K562 (cell line): ENCODE measurements at regions not wholly inside any gene's neighbourhood (a gene's known extent, or its start where the extent isn't known, plus 50 kb on each side); places are given as distances from the start of the nearest gene placed in this dataset.

Source experiments
- CREB1 ChIP-seq, 2 experiments: sonication (generic) in 1 of 2; formaldehyde crosslinking in 1 of 2; IDR thresholded peaks; 2 replicates each; pipeline versions ENCODE4 v1.6.1 to v1.8.0; 2012 to 2022; ENCODE audit warnings: inconsistent platforms in 1 of 2, mild to moderate bottlenecking in 1 of 2, missing genetic modification reagents in 1 of 2, moderate library complexity in 1 of 2
- ELK1 ChIP-seq: sonication (generic); formaldehyde crosslinking; IDR thresholded peaks from 2 replicates; pipeline ENCODE4 v1.8.1; 2022; ENCODE audit warnings: missing genetic modification reagents
- HOMEZ ChIP-seq: fragments of 250-450 bp; sonication (Bioruptor Pico); IDR thresholded peaks from 2 replicates; pipeline ENCODE4 v1.4.0; 2020; ENCODE audit warnings: mild to moderate bottlenecking, moderate library complexity
- JUND ChIP-seq, 2 experiments: IDR thresholded peaks; 2 replicates in 1 of 2; 3 replicates in 1 of 2; pipeline ENCODE4 v1.6.1; 2011; ENCODE audit warnings: borderline replicate concordance in 2 of 2, low read depth in 2 of 2, low read length in 2 of 2, improper control_type of control experiment in 1 of 2, missing biosample characterization in 1 of 2, missing genetic modification characterization in 1 of 2, missing genetic modification reagents in 1 of 2
- MCM7 ChIP-seq, 2 experiments: fragments of 450-650 bp; IDR thresholded peaks; 2 replicates each; pipeline ENCODE4 v1.6.1; 2016 to 2018
- SP2 ChIP-seq: IDR thresholded peaks from 2 replicates; pipeline ENCODE4 v1.6.1; 2011; ENCODE audit warnings: mild to moderate bottlenecking, low read depth, low read length, moderate library complexity; ENCODE audit not compliant: poor library complexity, severe bottlenecking; ENCODE audit errors: extremely low read depth
- SPI1 ChIP-seq: IDR thresholded peaks from 2 replicates; pipeline ENCODE4 v1.6.1; 2011; ENCODE audit warnings: low read depth, low read length, control low read depth, borderline replicate concordance
- SREBF2 ChIP-seq: sonication (generic); formaldehyde crosslinking; IDR thresholded peaks from 2 replicates; pipeline ENCODE4 v1.4.0; 2020; ENCODE audit warnings: mild to moderate bottlenecking, missing genetic modification reagents
- SRSF1 ChIP-seq: fragments of 200-400 bp; formaldehyde crosslinking; IDR thresholded peaks from 2 replicates; pipeline ENCODE4 v1.6.1; 2017; ENCODE audit warnings: mild to moderate bottlenecking, low read depth, low read length, moderate library complexity
- SUPT5H ChIP-seq: fragments of 450-650 bp; IDR thresholded peaks from 2 replicates; pipeline ENCODE4 v1.6.1; 2016

- TF ChIP-seq HOMEZ (CRISPR knock-in tag) = no peak
- TF ChIP-seq SPI1 = no peak
- TF ChIP-seq SRSF1 = no peak
- TF ChIP-seq MCM7 (IDR thresholded peaks at IDR 0.05) = no peak
- TF ChIP-seq ELK1 = no peak
- no peak for TF ChIP-seq SP2
- TF ChIP-seq SREBF2 = no peak
- TF ChIP-seq CREB1 (IDR thresholded peaks at IDR 0.05) = no peak
- no peak for TF ChIP-seq CREB1 (CRISPR knock-in tag; IDR thresholded peaks at IDR 0.05)
- TF ChIP-seq SUPT5H = no peak
- no peak for TF ChIP-seq JUND (IDR thresholded peaks at IDR 0.05; ENCODE audit: borderline replicate concordance, low read depth, low read length)
- TF ChIP-seq JUND (tag; IDR thresholded peaks at IDR 0.05; ENCODE audit: borderline replicate concordance, low read depth, low read length) = no peak
These were observed 58.2 kb downstream of the SLITRK1 start for GRCh38 chr13:83824120-83824519.
